GM18909 (cell line): ENCODE measurements at regions not wholly inside any gene's neighbourhood (a gene's known extent, or its start where the extent isn't known, plus 50 kb on each side); places are given as distances from the start of the nearest gene placed in this dataset.

ENCODE experiments used
- ATAC-seq: cut with Tn5 transposase; IDR thresholded peaks from one replicate; pipeline ENCODE4 v1.9.1; 2021; ENCODE audit warnings: mild to moderate bottlenecking; ENCODE audit not compliant: unreplicated experiment, poor library complexity

GRCh38 chr4:134313591-134313990 is 112.0 kb upstream of the PABPC4L start:
- no peak for ATAC-seq

- ATAC-seq: no peak
These were observed 108.1 kb upstream of the PABPC4L start for GRCh38 chr4:134309715-134310114.

DNA sequence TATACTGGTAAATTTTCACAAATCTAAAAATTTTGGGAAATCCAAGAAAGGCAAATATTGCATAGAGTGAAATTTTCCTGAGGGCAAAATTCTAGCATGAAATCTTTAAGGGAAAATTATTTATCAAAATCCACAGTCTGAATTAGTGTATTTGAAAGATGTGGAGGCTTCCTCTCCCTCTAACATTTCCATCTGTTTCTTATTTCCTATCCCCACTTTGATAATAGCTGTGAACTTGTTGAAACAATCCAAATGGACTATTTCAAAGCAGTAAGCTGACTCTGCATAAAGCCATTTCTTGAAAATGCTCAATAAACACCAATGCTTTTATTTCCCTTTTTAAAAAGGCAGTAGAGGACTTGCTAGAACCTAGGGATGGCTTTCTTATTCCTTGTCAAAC is 107.3 kb upstream of the PABPC4L start:
- ATAC-seq: no peak

GRCh38 chr4:134298313-134298712 is 96.7 kb upstream of the PABPC4L start:
- ATAC-seq: no peak

DNA sequence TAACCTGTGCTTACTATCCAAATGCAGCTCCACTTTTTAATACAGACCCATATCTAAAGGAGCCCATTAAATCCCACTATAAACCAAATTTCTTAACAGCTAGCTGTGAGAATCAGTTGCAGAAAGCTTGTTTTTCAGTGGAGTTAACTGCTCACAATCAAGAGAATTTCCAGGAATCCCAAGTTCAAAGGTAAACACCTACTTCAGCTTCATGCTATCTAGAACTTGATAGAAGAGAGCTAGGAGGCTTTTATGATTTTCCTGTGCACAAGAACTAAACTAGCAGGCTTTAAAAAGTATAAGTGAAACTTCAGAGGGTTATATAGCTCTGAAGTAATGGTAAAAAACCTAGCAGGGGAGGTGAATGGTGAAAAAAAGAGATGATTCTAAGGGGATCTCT is 96.2 kb upstream of the PABPC4L start:
- ATAC-seq: no peak

- no peak for ATAC-seq
These were observed 81.1 kb upstream of the PABPC4L start for GRCh38 chr4:134282680-134283079.

- no peak for ATAC-seq
These were observed 77.1 kb upstream of the PABPC4L start for GRCh38 chr4:134278675-134279074.

DNA sequence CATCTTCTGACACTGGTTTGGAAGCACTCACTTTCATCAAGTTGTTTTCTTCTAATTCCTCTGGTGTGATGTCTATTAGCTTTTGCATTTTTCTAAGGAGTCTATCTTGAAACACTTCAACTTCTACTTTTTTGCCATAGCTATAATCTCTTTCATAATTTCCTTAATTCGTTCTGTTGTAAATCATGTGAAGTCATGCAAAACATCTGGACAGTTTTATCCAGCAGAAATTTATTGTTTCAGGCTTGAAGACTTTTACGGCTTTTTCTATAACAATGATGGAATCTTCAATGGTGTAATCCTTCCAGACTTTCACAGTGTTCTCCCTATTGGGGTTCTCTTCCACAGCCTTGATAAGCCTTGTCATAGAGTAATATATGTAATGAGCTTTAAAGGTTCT is 74.9 kb upstream of the PABPC4L start:
- ATAC-seq: no peak

DNA sequence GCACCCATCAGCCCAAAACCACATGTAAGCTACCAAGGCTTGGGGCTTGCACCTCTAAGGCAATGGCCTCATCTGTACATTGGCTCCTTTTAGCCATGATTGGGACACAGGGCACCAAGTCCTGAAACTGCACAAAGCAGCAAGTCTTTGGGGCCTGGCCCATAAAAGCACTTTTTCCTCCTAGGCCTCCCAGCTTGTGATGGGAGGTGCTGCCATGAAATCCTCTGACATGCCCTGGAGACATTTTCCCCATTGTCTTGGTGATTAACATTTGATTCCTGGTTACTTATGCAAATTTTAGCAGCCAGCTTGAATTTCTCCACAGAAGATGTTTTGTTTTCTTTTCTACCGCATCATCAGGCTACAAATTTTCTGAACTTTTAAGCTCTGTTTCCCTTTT is 58.5 kb upstream of the PABPC4L start:
- no peak for ATAC-seq
